Ectodermal cell (in vitro differentiated cells): ENCODE measurements at regions not wholly inside any gene's neighbourhood (a gene's known extent, or its start where the extent isn't known, plus 50 kb on each side); places are given as distances from the start of the nearest gene placed in this dataset.
A peak's percentile ranks its signal among the peaks of the same experiment; 100 is the strongest.

Experiments
- H3K27ac ChIP-seq: 2 replicates; pipeline ENCODE4 v1.7.0; 2013; ENCODE audit warnings: mild to moderate bottlenecking, low read depth, low read length; ENCODE audit not compliant: insufficient read depth, poor library complexity, severe bottlenecking
- H3K27me3 ChIP-seq: 2 replicates; pipeline ENCODE4 v1.7.0; 2013; ENCODE audit warnings: mild to moderate bottlenecking, low read length; ENCODE audit not compliant: insufficient read depth, control insufficient read depth, poor library complexity, severe bottlenecking
- H3K36me3 ChIP-seq: one replicate; pipeline ENCODE4 v1.7.0; 2013; ENCODE audit warnings: low read length; ENCODE audit not compliant: control insufficient read depth, insufficient read depth
- H3K4me1 ChIP-seq: one replicate; pipeline ENCODE4 v1.7.0; 2013; ENCODE audit warnings: low read length; ENCODE audit not compliant: control insufficient read depth, insufficient read depth
- H3K4me3 ChIP-seq: 2 replicates; pipeline ENCODE4 v1.7.0; 2013; ENCODE audit warnings: low read depth, low read length, control low read depth; ENCODE audit not compliant: insufficient read depth
- H3K9me3 ChIP-seq: 2 replicates; pipeline ENCODE4 v1.7.0; 2013; ENCODE audit warnings: mild to moderate bottlenecking, low read length, moderate library complexity; ENCODE audit not compliant: control insufficient read depth
- WGBS, 2 experiments: methylation state at CpG; one replicate each; pipeline ENCODE4 v1.1.7; 2013; ENCODE audit warnings: missing lambda C conversion rate in 2 of 2; 5-methylcytosine and 5-hydroxymethylcytosine counted together

- 82 to 85% methylated on average over 4 of the region's 4 CpGs for WGBS, 2 experiments
- no peaks in the 10 kb centered on the region for H3K9me3 ChIP-seq
- H3K4me3 ChIP-seq: no peak overlapping the region
- H3K36me3 ChIP-seq: no peaks in the 10 kb centered on the region
- H3K27me3 ChIP-seq: no peaks in the 10 kb centered on the region
- no peaks in the 10 kb centered on the region for H3K4me1 ChIP-seq
- H3K27ac ChIP-seq: no peak overlapping the region
These were observed 87.1 kb upstream of the IPO5 start for GRCh38 chr13:97866346-97866745.

- Histone ChIP-seq H3K4me3 (no peak overlapping the region), H3K9me3 (no peaks in the 10 kb centered on the region), H3K27ac (no peak overlapping the region), H3K27me3 (no peaks in the 10 kb centered on the region), H3K4me1 (no peaks in the 10 kb centered on the region), H3K36me3 (no peaks in the 10 kb centered on the region)
- WGBS, 2 experiments: 59 to 64% methylated on average over 3 of the region's 3 CpGs
These were observed 86.7 kb upstream of the IPO5 start for GRCh38 chr13:97866751-97867150.

GRCh38 chr13:97873398-97873797 lies 80.1 kb upstream of the IPO5 start:
- H3K9me3 ChIP-seq: no peaks in the 10 kb centered on the region
- no peak overlapping the region for H3K4me3 ChIP-seq
- no peaks in the 10 kb centered on the region for H3K36me3 ChIP-seq
- no peaks in the 10 kb centered on the region for H3K4me1 ChIP-seq
- 100% methylated on average over 1 of the region's 1 CpG; no CpG with 5 or more reads in 1 of the 2 experiments for WGBS, 2 experiments
- no peak overlapping the region for H3K27ac ChIP-seq
- H3K27me3 ChIP-seq: no peaks in the 10 kb centered on the region

- WGBS, 2 experiments: 81 to 87% methylated on average over 9 of the region's 9 CpGs
These were observed 78.3 kb upstream of the IPO5 start for GRCh38 chr13:97875218-97875617.

GRCh38 chr13:97875911-97876310 lies 77.6 kb upstream of the IPO5 start:
- no peaks in the 10 kb centered on the region for H3K9me3 ChIP-seq
- no peak overlapping the region for H3K27ac ChIP-seq
- no peaks in the 10 kb centered on the region for H3K36me3 ChIP-seq
- no peaks in the 10 kb centered on the region for H3K4me1 ChIP-seq
- no peaks in the 10 kb centered on the region for H3K27me3 ChIP-seq
- WGBS, 2 experiments: 93 to 95% methylated on average over 7 of the region's 7 CpGs
- H3K4me3 ChIP-seq: no peak overlapping the region

More at GRCh38 chr13:97875218-97875617, 78.3 kb upstream of the IPO5 start:
- H3K4me3 ChIP-seq: no peak overlapping the region
- H3K9me3 ChIP-seq: no peaks in the 10 kb centered on the region
- H3K27ac ChIP-seq: no peak overlapping the region
- no peaks in the 10 kb centered on the region for H3K36me3 ChIP-seq
- H3K4me1 ChIP-seq: no peaks in the 10 kb centered on the region
- no peaks in the 10 kb centered on the region for H3K27me3 ChIP-seq

GRCh38 chr13:97878431-97879375 lies 74.8 kb upstream of the IPO5 start:
- Histone ChIP-seq H3K9me3 (no peaks in the 10 kb centered on the region), H3K4me1 (no peaks in the 10 kb centered on the region), H3K27me3 (no peaks in the 10 kb centered on the region), H3K36me3 (no peaks in the 10 kb centered on the region), H3K4me3 (no peak overlapping the region), H3K27ac (no peak overlapping the region)
- WGBS, 2 experiments: 80 to 85% methylated on average over 8 to 9 of the region's 9 CpGs

GRCh38 chr13:97879646-97880310 lies 73.7 kb upstream of the IPO5 start:
- H3K27me3 ChIP-seq: no peaks in the 10 kb centered on the region
- no peaks in the 10 kb centered on the region for H3K36me3 ChIP-seq
- H3K4me1 ChIP-seq: no peaks in the 10 kb centered on the region
- no peaks in the 10 kb centered on the region for H3K9me3 ChIP-seq
- 71 to 77% methylated on average over 7 to 8 of the region's 8 CpGs for WGBS, 2 experiments
- H3K4me3 ChIP-seq: no peak overlapping the region
- H3K27ac ChIP-seq: peak overlapping the region; percentile 44

- no peaks in the 10 kb centered on the region for H3K9me3 ChIP-seq
- H3K4me3 ChIP-seq: no peak overlapping the region
- H3K27ac ChIP-seq: no peak overlapping the region
- no peaks in the 10 kb centered on the region for H3K4me1 ChIP-seq
- no peaks in the 10 kb centered on the region for H3K27me3 ChIP-seq
- WGBS, 2 experiments: 95 to 98% methylated on average over 4 to 5 of the region's 5 CpGs
- no peaks in the 10 kb centered on the region for H3K36me3 ChIP-seq
These were observed 73.2 kb upstream of the IPO5 start for GRCh38 chr13:97880311-97880675.

- Histone ChIP-seq H3K36me3 (no peaks in the 10 kb centered on the region), H3K4me3 (no peak overlapping the region), H3K4me1 (no peaks in the 10 kb centered on the region), H3K27ac (no peak overlapping the region), H3K9me3 (no peaks in the 10 kb centered on the region), H3K27me3 (no peaks in the 10 kb centered on the region)
- 93 to 95% methylated on average over 4 of the region's 4 CpGs for WGBS, 2 experiments
These were observed 71.9 kb upstream of the IPO5 start for GRCh38 chr13:97881556-97881955.

GRCh38 chr13:97883396-97883795 lies 70.1 kb upstream of the IPO5 start:
- WGBS, 2 experiments: 88 to 99% methylated on average over 4 of the region's 4 CpGs
- H3K9me3 ChIP-seq: no peaks in the 10 kb centered on the region

More at GRCh38 chr13:97883396-97883795, 70.1 kb upstream of the IPO5 start:
- no peak overlapping the region for H3K27ac ChIP-seq
- H3K27me3 ChIP-seq: no peaks in the 10 kb centered on the region
- H3K4me3 ChIP-seq: no peak overlapping the region
- no peaks in the 10 kb centered on the region for H3K36me3 ChIP-seq
- no peaks in the 10 kb centered on the region for H3K4me1 ChIP-seq
